WERI-Rb-1 (cell line): ENCODE measurements at regions not wholly inside any gene's neighbourhood (a gene's known extent, or its start where the extent isn't known, plus 50 kb on each side); places are given as distances from the start of the nearest gene placed in this dataset.

Experiments used
- DNase-seq: peaks from one replicate; pipeline ENCODE4 v3.0.0-alpha.2; 2020
- H3K27ac ChIP-seq: fragments of 250-450 bp; sonication (Bioruptor Pico); 2 replicates; pipeline ENCODE4 v1.5.1; 2020; ENCODE audit warnings: mild to moderate bottlenecking, moderate library complexity
- H3K27me3 ChIP-seq: fragments of 250-450 bp; sonication (Bioruptor Pico); 2 replicates; pipeline ENCODE4 v1.5.1; 2021; ENCODE audit warnings: mild to moderate bottlenecking, low read depth, moderate library complexity; ENCODE audit not compliant: insufficient read depth, severe bottlenecking
- H3K36me3 ChIP-seq: fragments of 250-450 bp; sonication (Bioruptor Pico); 2 replicates; pipeline ENCODE4 v1.5.1; 2020; ENCODE audit warnings: mild to moderate bottlenecking, moderate library complexity
- H3K4me3 ChIP-seq: 2 replicates; pipeline ENCODE4 v1.5.1; 2011; ENCODE audit warnings: low read depth, mild to moderate bottlenecking, control low read depth, low read length
- H3K9me3 ChIP-seq: fragments of 250-450 bp; sonication (Bioruptor Pico); 2 replicates; pipeline ENCODE4 v1.5.1; 2021; ENCODE audit warnings: mild to moderate bottlenecking, moderate library complexity; ENCODE audit not compliant: severe bottlenecking
- CTCF ChIP-seq: IDR thresholded peaks from 2 replicates; pipeline ENCODE4 v1.5.1; 2011; ENCODE audit warnings: low read depth, mild to moderate bottlenecking, control low read depth, inconsistent platforms, low read length

GRCh38 chr13:31460061-31460460 lies 260.3 kb downstream of the B3GLCT start:
- Histone ChIP-seq H3K36me3 (no peaks in the 10 kb centered on the region), H3K27ac (no peak overlapping the region), H3K9me3 (no peaks in the 10 kb centered on the region), H3K4me3 (no peak overlapping the region), H3K27me3 (no peaks in the 10 kb centered on the region)
- no peak for TF ChIP-seq CTCF
- DNase-seq: no peak

- no peaks in the 10 kb centered on the region for H3K9me3 ChIP-seq
- no peak overlapping the region for H3K27ac ChIP-seq
- no peak overlapping the region for H3K4me3 ChIP-seq
- no peak for TF ChIP-seq CTCF
- no peak for DNase-seq
- no peaks in the 10 kb centered on the region for H3K27me3 ChIP-seq
- H3K36me3 ChIP-seq: no peaks in the 10 kb centered on the region
Measured at GRCh38 chr13:31461923-31462322, 262.1 kb downstream of the B3GLCT start.

- no peak for TF ChIP-seq CTCF
- no peaks in the 10 kb centered on the region for H3K27me3 ChIP-seq
Measured at GRCh38 chr13:31462766-31463165, 263.0 kb downstream of the B3GLCT start.

GRCh38 chr13:31468114-31468902 lies 268.5 kb downstream of the B3GLCT start:
- Histone ChIP-seq H3K27ac (no peak overlapping the region), H3K36me3 (no peaks in the 10 kb centered on the region), H3K4me3 (no peak overlapping the region), H3K27me3 (no peaks in the 10 kb centered on the region), H3K9me3 (no peaks in the 10 kb centered on the region)
- TF ChIP-seq CTCF: no peak
- no peak for DNase-seq

More at GRCh38 chr13:31462766-31463165, 263.0 kb downstream of the B3GLCT start:
- Histone ChIP-seq H3K36me3 (no peaks in the 10 kb centered on the region), H3K9me3 (no peaks in the 10 kb centered on the region), H3K4me3 (no peak overlapping the region), H3K27ac (no peak overlapping the region)
- DNase-seq: no peak

GRCh38 chr13:31469377-31469776 lies 269.6 kb downstream of the B3GLCT start:
- Histone ChIP-seq H3K4me3 (no peak overlapping the region), H3K36me3 (no peaks in the 10 kb centered on the region), H3K9me3 (no peaks in the 10 kb centered on the region), H3K27ac (no peak overlapping the region), H3K27me3 (no peaks in the 10 kb centered on the region)
- no peak for DNase-seq
- TF ChIP-seq CTCF: no peak

GRCh38 chr13:31476266-31476665 lies 263.1 kb upstream of the RXFP2 start:
- H3K36me3 ChIP-seq: no peaks in the 10 kb centered on the region
- no peak overlapping the region for H3K27ac ChIP-seq
- no peak for DNase-seq
- TF ChIP-seq CTCF: no peak
- no peaks in the 10 kb centered on the region for H3K9me3 ChIP-seq
- H3K4me3 ChIP-seq: no peak overlapping the region
- H3K27me3 ChIP-seq: no peaks in the 10 kb centered on the region
